Stimulated activated CD8-positive, alpha-beta memory T cell treated with anti-CD3 and anti-CD28 coated beads, Interleukin-2, amount 100 ng/mL, for 1 hour (primary cell): ENCODE measurements at regions not wholly inside any gene's neighbourhood (a gene's known extent, or its start where the extent isn't known, plus 50 kb on each side); places are given as distances from the start of the nearest gene placed in this dataset.

Experiments
- DNase-seq, 2 donors: peaks; one replicate each; pipeline ENCODE4 v3.0.0-alpha.2; 2020; ENCODE audit warnings: low read depth in 2 of 2

DNA sequence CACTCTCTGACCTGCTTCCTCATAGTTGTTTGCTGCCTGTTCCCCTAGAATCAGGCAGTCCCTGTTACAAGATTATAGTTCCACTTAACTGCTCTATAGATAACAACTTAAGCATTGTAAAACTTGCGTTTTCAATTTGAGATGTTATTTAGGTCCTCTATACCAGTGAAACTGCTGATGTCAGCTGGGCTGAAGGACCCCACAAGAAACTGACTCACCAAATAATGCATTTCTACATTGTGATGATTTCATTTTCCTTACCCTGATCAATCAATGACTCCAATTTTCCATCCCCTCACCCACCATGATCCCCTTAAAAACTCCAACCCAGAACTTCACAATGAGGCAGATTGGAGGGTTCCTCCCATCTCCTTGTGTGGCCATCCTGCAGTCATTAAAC, 280.7 kb downstream of the SLITRK1 start:
- DNase-seq, result no peak

DNA sequence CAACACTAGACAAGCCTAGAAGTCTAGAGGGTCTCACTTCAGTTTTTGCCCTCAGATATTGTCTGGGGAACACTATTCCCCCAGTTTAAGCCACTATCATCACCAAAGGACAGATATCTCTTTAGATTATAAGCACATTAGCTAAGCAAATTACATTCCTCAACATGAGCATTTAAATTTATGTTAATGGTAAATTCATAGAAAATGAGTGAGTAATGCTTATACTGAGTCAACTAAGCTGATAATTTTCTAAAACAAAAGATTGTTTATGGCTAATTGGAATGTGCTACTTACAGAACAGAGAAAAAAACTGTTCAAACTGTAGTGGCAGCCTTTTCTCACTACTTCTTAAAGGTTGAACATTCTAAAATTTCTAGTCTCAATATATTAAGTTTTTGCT, 290.2 kb downstream of the SLITRK1 start:
- DNase-seq, result no peak

DNA sequence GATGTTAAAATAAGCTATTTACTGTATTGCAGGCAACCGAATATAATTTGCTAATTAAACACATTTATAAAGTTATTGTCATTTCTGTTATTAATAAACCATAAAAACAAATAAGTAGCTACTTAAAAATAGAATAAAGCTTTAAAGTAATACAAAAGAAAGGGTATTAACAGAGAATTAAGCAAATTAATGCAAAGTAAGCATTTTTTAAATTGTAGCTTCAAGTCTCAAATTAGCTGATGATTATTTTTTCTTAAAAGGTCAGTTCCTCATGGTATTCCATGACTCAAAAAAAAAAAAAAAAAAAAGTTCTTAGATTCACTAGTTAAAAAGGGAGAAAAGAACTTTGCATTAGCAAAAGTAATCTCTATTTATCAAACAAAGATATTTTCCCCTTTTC, 292.5 kb downstream of the SLITRK1 start:
- no peak for DNase-seq

DNA sequence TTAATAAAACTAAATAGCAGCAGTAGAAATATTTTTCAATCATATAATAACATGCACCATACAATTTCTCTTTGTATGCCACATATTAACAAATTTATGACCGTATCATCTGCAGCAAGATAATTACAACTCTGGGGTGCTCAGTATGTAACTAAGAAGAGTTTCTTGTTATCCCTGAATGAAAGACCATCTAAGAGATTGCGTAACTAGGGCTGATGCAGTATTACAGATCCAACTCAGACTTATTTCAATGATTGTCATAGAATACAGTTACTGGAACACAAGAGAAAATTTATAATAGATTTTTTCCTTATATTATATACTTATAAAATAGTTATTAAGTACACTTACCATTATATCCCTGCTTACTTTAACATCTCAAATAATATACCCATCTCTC, 305.1 kb downstream of the SLITRK1 start:
- DNase-seq, result no peak

DNA sequence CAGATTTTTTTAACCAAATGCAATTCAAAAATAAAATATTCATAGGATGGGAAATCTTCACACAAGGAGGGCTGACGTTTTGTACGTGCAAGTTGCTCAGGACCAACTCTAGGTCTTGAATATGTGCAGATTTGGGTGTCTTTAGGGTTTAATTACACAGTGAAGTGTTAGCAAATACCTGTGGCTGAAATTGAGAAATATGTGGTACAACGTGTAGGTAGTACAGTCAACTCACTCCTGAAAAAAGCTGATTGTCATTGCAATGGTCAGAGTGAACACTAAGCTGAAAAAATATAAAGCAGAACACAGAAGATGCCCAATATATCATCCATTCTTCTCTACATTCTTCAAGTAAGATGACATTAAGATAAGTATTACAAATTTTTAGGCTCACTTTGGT, 314.3 kb downstream of the SLITRK1 start:
- DNase-seq, result no peak

DNA sequence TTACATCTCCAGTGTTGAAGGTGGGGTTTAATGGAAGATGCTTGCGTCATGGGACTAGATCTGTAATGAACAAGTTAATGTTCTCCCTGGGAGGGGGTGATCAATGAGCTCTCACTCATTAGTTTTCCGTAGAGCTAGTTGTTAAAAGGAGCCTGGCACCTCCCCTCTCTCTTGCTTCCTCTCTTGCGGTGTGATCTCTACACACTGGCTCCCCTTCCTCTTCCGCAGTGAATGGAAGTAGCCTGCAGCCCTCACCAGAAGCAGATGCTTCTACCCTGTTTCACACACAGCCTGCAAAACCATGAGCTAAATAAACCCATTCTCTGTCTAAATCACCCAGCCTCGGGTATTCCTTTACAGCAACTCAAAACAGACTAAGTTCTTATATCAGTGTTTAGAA, 318.8 kb downstream of the SLITRK1 start:
- no peak for DNase-seq

DNA sequence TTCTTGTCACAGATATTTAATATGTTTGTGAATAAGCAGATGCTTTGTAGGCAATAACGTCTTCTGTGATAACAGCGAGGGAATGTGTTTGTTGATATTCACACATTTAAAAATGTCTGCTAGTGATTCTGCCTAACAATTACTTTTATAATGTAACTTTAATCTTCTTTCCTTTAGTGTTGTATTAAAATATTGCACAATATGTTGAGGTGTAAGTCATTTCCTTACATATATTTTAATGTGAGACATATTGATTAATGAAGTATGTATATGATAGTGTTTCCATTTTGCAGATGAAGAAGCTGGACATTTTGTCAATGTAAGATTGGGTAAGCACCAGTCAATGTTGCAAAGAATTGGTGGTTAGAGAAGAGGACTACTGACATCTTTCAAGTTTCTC, 324.4 kb downstream of the SLITRK1 start:
- DNase-seq, result no peak

DNA sequence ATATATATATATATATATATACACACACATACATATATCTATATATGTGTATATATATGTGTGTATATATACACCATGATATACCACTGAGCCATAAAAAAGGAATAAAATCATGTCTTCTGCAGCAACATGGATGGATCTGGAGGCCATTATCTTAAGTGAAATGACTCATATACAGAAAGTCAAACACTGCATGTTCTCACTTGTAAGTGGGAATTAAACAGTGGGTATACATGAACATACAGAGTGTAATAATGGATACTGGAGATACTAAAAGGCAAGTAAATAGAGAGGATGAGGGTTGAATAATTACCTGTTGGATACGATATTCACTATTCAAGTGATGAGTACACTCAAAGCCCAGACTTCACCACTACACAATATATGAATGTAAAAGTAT, 332.6 kb downstream of the SLITRK1 start:
- DNase-seq, result no peak

DNA sequence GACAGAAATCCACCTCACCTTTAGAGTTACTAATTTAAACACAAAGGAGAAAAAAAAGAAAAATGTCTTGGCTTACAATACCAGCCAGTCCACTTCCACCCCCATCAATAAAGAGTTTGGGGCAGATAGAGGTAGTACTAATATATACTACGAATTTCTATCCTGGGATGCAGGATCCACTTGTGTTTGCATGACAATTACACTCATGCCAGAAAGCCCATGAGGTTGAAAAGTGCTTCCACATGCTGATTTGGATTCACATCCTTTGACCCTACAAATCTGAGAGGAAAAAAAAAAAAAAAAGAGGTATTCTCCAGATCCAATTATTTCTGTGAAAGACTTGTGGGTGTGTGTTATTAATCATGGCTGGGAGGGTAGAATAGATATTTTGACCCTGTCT, 335.2 kb downstream of the SLITRK1 start:
- DNase-seq, result no peak

DNA sequence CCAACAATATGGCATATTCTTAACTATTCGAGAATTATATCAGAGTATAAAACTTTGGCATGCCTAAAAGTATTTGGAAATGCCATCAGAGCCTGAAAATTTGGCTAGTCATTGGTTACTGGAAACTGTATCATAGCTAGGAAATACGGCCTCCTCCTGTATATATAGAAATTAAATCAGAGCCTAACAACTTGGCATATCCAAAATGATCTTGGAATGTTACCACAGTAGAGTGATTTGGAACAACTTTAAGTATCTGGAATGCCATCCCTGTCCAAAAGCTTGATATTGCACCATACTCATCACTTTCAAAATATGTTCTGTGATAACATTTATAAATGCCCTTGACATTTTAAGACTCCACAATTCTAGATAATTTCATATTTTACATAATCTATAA, 335.8 kb downstream of the SLITRK1 start:
- no peak for DNase-seq

DNA sequence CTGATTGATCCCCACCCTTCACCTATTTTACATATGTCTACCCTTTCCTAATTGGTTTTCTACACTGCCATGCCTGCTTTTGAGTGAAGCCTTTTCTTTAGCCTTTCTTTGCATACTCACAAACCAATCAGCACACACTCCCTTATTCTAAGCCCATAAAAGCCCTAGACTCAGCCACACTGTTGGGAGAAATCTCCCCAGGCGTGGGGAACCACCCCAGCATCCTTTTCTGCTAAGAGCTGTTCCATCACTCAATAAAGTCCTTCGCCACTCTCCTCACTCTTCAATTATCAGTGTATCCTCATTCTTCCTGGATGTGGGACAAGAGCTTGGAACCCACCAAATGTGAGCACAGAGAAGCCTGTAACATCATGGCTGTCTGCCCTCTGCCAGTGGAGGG, 343.6 kb downstream of the SLITRK1 start:
- DNase-seq, result no peak

DNA sequence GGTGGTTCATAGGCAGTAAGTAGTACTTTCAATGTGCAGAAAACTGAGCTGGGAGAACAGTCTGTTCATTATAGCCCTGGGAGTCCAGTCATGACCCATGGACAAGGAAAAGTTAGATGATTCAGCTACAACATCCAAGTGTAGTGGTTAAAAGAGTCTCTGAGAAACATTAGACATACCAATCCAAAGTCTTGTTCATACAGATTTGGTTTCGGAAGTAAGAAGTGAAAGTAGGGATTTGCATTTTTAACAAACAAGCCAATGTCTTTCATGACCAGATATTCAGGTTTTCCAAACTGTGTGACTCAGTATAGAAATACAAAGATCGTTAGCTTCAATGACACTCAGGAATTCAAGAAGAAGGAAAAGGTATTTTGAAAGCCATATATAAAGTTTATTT, 345.3 kb downstream of the SLITRK1 start:
- DNase-seq, result no peak

DNA sequence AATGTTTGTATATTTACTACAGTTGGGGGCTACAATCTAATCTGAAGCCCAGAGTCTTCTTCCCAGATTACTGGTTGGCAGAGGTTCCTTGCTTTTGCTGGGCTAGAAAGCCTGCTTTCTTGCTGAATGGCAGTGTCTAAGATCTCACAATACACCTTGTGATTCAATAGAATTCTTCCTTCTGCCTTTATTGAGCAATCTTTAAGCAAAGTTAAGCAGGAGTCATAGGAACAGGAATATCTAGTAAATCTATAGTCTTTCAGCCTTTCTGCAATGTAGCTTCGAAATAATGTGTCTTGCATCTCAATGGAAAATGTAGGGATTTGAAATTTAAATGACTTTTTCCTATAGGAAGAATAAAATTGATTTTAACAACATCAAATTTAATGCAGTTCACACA, 346.1 kb downstream of the SLITRK1 start:
- no peak for DNase-seq

DNA sequence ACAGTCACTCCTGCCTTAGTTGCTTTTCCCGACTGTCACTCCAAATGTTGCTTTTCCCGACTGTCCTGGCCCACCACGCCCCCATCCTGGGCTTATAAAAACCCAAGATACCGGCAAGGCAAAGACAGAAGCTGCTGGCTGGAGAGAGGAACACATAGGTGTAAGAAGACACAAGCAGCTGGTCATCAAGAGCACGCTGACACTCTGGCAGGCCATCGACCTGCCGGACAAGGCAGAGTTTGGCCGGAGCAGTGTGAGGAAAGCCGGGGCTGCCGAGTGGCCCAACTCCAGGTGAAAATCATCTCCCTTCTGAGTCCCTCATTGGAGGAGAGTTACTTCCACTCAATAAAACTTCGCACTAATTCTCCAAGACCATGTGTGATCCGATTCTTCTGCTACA, 349.5 kb downstream of the SLITRK1 start:
- DNase-seq, result no peak

DNA sequence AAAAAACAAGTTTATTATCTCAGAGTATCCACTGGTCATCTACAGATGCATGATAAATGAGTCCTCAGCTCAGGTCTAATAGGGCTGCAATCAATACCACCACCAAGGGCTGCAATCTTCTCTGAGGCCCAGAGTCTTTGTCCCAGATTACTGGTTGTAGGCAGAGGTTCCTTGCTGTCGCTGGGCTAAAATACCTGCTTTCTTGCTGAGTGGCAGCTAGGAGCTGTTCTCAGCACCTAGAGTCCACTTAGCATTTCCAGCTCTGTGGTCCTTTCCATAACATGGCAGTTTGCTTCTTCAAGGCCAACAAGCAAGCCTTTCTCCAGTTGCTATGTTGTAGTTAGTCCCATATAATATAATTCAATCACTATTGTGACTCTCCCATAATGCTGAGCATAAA, 351.3 kb downstream of the SLITRK1 start:
- no peak for DNase-seq

DNA sequence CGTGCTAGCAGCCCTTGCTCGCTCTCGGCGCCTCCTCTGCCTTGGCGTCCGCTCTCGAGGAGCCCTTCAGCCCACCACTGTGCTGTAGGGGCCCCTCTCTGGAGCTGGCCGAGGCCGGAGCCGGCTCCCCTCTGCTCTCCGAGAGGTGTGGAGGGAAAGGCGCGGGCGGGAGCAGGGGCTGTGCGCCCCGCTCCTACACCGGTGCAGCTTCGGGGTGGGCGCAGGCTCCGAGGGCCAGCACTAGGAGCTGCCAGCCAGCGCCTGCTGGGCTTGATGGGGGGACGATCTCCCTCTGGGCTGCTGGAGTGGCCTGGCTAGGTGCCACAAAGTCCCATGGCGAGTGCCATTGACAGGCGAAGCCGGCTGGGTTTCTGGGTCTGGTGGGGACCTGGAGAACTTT, 365.5 kb downstream of the SLITRK1 start:
- no peak for DNase-seq

DNA sequence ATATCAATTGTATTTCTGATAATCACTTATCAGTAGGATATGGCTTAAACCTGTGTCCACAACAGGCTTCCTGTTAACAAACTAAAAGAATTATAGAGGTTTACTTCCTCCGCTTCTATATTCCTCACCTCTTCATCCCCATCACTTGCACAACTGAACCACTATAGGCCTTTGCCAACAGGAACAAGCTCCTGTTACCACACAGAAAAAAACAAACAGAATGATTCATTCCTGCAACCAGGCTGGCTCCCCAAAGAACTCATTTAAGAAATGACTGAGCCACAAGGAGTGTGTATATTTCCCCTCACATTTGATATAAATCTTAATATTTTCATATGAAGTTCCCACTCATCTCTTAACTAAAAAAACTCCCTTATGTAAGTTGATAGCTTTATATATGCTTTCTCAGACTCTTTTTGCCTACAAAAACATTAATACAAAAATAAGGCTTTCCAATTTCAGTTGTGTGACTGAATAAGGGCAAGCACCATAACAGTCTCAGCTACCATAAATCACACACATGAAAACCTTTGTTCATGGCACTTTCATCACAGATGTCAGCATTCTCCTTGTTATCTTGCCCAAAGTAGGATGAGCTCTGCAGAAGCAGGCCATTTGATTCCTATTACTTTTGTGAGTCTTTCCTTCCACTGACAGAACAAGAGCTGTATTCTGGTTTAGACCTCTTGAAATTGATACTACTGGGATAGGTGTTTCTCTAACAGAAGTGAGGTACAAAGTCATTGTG, 366.8 kb downstream of the SLITRK1 start:
- DNase-seq, result no peak

DNA sequence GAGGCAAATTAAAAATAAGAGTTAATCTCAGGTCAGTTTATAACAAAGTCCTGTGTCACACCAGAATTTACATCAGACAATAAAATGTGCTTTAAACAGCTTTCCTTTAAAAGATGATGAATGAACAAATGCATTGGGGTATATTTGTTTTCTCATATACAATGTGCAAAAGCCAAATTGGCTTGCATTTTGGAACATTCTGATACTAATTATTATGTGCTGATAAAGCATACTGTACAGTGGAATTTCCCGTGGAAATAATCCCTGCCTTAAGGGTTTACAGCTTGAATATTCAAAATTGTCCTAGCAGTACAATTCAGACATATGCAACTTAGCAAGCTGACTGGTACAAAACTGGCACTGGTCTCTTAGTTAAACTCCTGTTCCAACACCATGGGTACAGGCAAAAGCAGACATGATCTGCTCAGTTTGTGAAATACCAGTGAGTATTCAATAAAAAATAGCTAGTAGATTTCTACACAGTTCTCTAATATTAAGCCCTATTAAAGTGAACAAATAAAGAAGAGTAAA, 373.4 kb downstream of the SLITRK1 start:
- DNase-seq, result no peak

DNA sequence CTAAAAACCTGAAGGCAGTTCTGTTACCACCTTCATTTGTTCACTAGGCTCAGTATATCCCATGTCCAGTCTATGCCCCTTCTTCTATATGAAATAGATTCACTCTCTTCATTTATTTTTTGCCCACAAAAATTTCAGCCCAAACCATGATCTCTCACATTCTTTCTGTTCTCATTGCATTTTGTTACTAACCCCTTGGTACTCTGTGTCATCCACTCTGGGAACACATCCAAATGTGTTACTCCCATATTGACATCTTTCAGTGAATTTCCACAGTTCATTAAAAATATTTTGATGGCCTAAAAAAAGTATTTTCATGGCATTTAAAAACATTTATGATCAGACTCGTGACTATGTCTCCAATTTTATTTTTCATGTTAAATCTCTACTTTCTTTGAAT, 378.9 kb downstream of the SLITRK1 start:
- no peak for DNase-seq

DNA sequence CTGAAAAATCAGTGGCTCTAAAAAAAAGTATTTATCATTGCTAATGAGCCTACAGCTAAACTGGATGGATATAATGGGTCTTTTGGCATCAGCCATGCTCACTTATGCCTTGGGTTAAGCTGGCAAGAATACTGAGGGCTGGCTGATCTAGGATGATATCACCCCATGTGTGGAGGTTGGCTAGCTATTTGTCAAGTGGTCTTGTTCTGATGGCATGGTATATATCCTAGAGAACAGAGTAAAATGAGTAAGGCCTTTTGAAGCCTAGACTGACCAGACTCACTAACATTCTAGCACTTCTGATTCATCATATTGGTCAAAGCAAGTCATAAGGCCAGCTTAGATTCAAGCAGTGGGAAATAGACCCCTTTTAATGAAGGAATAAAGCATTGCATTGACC, 383.0 kb downstream of the SLITRK1 start:
- no peak for DNase-seq

DNA sequence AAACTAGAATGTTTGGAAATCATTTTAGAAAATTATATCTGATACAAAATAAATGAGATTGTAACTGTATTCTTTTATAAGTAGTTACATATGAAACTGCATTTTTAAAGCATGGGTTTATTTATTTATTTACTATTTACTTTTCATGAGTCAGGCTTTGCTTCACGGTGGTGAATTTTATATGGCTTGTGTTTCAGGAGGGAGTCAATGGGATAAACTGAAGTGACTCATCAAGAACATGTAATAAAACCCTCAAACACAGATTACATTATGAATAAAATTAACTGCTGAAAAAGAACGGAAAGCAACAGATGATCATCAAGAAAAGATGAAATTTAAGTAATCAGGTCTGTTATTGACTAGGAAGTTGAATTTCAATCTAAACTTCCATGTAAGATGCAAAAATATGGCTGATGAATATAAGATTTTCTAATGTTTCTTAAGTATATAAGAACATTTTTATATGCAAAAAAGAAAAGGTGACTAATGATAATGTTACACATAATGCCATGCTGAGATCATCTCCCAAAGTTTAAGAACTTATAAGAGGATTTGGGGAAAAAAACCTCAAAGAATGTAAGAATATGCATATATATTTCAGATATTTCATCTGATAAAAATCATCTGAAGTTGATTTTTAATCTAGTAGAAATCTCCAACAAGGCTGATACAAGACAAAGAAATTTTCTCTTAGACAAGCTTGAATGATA, 383.6 kb downstream of the SLITRK1 start:
- DNase-seq, result no peak

DNA sequence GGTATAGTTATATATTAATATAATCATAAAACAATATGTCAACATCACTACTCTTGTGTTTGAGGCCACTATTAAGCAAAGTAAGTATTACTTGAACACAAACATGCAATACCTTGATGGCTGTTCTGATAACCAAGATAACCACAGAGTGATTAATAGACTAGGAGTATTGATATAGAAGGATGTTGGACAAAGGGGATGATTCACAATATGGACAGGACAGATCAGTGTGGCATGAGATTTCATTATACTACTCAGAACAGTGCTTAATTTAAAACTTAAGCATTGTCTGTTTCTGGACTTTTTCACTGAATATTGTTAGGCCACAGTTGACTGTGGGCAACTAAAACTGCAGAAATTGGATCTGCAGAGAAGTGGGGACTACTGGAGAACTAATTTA, 384.2 kb downstream of the SLITRK1 start:
- DNase-seq, result no peak

DNA sequence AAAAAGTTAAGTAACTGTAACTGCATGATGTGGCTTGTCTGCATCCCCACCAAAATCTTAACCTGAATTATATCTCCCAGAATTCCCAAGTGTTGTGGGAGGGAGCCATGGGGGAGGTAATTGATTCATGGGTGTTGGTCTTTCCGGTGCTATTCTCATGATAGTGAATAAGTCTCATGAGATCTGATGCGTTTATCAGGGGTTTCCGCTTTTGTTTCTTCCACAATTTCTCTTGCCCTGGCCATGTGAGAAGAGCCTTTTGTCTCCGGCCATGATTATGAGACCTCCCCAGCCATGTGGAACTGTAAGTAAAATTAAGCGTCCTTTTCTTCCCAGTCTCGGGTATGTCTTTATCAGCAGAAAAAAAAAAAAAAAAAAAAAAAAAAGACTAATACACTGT, 385.8 kb downstream of the SLITRK1 start:
- no peak for DNase-seq

DNA sequence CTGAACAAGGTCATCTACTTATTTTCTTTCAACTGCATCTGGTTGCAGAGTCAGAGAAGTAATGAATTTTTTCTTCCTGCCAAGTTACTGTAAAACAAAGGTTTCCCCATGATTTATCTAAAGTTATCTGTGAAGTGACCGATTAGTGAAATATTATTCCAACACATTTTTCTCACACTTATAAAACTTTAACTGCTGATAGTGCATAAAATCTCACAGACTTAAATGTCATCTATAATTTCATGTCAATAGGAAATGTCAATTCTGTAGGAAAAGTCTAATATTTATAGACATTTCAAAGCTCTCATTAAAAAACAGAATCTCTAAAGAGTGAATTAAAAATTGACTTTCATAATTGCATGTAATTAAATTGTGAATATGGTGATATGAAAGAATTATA, 397.2 kb downstream of the SLITRK1 start:
- DNase-seq, result no peak
